Activated B cell treated with CpG ODN at 0.5 μM for 24 hours (primary cell): ENCODE measurements at regions not wholly inside any gene's neighbourhood (a gene's known extent, or its start where the extent isn't known, plus 50 kb on each side); places are given as distances from the start of the nearest gene placed in this dataset.

Source experiments
- ATAC-seq: fragments of 200-7000 bp; cut with Tn5 transposase; one replicate; pipeline ENCODE4 v1.10.0; 2021; ENCODE audit warnings: low read depth, mild to moderate bottlenecking, moderate library complexity
- CTCF ChIA-PET: fragments of 350-600 bp; sonication (Branson Sonifier 250); formaldehyde crosslinking; loops from one replicate; lab custom pipeline; 2021; ENCODE audit warnings: antibody characterized with exemption; lab: Charles Lee
- POLR2A ChIA-PET: fragments of 350-600 bp; sonication (Branson Sonifier 250); formaldehyde crosslinking; loops from one replicate; lab custom pipeline; 2021; ENCODE audit warnings: antibody characterized with exemption; lab: Charles Lee
- DNase-seq: peaks from one replicate; pipeline ENCODE4 v3.0.0; 2022
- H3K27ac Mint-ChIP-seq: one replicate; pipeline ENCODE4 v1.8.0; 2020; ENCODE audit warnings: mixed read lengths
- H3K27me3 Mint-ChIP-seq: one replicate; pipeline ENCODE4 v1.8.0; 2021; ENCODE audit warnings: mixed read lengths
- H3K36me3 Mint-ChIP-seq: one replicate; pipeline ENCODE4 v1.8.0; 2021; ENCODE audit warnings: low read depth, mixed read lengths
- H3K4me1 Mint-ChIP-seq: one replicate; pipeline ENCODE4 v1.8.0; 2021; ENCODE audit warnings: mixed read lengths
- H3K4me3 Mint-ChIP-seq: one replicate; pipeline ENCODE4 v1.8.0; 2020; ENCODE audit warnings: mild to moderate bottlenecking, mixed read lengths
- H3K9me3 Mint-ChIP-seq: one replicate; pipeline ENCODE4 v1.8.0; 2020; ENCODE audit warnings: mixed read lengths
- intact Hi-C: fragments of 100-400 bp; cut with micrococcal nuclease; formaldehyde crosslinking; loops from one replicate; pipeline ENCODE4 v1.15.1; 2024
- TF ChIP-seq, protein P1 (sequence below): fragments of 200-600 bp; IDR thresholded peaks from one replicate; pipeline ENCODE4 v1.8.0; 2022; ENCODE audit warnings: antibody characterized with exemption, mild to moderate bottlenecking

DNA sequence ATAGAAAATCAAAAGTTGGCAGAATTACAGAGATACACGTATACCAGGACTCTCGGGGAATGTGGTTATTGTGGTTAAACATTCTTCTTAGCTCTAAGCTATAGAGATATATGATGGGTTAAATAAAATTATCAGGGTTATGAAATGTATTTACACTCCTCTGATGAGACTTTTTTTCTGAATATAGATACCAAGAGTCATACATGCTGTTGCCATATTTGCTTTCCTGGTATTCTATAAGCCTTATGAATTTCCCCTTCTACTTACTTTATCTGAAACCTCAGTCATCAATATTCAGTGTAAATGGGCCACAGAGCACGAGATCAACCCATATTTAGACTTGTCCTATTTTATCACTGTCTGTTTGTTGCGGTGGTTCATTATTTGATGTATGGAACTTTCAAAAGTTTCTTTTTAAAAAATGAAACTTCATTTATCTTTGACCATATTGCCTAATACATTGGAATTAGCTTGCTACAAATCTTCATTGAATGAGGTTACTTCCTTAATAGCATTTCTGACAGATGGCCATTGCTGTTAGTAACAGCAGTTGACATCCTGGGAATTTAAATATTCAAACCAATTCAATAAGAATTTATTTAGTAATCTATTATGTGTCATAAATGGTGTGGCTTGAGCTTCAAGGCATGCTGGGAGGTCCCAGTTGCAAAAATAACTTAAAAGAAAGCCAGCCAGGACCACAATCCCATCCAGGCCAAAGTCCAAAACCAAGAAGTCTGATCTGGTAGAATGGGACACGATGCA lies 393.5 kb downstream of the PCNX1 start:
- ATAC-seq (no peak), DNase-seq (no peak)
- H3K27me3 Mint-ChIP-seq = no peaks in the 10 kb centered on the region
- H3K4me3 Mint-ChIP-seq = no peak overlapping the region
- H3K9me3 Mint-ChIP-seq = peaks cover 10% of the 10 kb centered on the region
- intact Hi-C loops = no loop called here
- peaks cover 6% of the 10 kb centered on the region for H3K36me3 Mint-ChIP-seq
- TF ChIP-seq, protein P1, sequence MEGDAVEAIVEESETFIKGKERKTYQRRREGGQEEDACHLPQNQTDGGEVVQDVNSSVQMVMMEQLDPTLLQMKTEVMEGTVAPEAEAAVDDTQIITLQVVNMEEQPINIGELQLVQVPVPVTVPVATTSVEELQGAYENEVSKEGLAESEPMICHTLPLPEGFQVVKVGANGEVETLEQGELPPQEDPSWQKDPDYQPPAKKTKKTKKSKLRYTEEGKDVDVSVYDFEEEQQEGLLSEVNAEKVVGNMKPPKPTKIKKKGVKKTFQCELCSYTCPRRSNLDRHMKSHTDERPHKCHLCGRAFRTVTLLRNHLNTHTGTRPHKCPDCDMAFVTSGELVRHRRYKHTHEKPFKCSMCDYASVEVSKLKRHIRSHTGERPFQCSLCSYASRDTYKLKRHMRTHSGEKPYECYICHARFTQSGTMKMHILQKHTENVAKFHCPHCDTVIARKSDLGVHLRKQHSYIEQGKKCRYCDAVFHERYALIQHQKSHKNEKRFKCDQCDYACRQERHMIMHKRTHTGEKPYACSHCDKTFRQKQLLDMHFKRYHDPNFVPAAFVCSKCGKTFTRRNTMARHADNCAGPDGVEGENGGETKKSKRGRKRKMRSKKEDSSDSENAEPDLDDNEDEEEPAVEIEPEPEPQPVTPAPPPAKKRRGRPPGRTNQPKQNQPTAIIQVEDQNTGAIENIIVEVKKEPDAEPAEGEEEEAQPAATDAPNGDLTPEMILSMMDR = no peak
- H3K4me1 Mint-ChIP-seq = no peaks in the 10 kb centered on the region
- ChIA-PET POLR2A (no interaction called here), CTCF (no interaction called here)
- H3K27ac Mint-ChIP-seq = no peak overlapping the region

DNA sequence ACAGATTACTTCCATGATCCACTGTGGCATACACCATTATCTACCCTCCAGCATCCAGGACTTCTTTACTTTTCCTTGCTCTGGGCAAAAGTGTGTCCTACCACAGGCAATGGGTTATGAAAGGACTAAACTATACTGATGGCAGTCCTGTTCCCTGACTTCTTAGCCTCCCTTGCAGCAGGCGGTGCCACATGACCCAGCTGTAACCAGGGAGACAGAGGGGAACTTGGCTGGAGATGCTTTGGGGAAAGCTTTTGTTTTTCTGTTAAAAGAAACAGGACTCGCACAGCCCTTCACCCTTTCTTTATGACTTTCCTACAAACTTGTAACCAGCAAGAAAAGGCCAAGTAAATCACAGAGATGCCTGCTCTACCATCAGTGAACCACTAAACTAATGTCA lies 394.4 kb downstream of the PCNX1 start:
- Mint-ChIP-seq H3K9me3 (peaks cover 10% of the 10 kb centered on the region), H3K4me1 (no peaks in the 10 kb centered on the region), H3K4me3 (no peak overlapping the region), H3K27me3 (no peaks in the 10 kb centered on the region), H3K36me3 (peaks cover 7% of the 10 kb centered on the region), H3K27ac (no peak overlapping the region)
- POLR2A ChIA-PET = no interaction called here
- no peak for DNase-seq
- TF ChIP-seq, protein P1 = no peak
- no peak for ATAC-seq
- CTCF ChIA-PET = no interaction called here
- intact Hi-C loops = no loop called here

DNA sequence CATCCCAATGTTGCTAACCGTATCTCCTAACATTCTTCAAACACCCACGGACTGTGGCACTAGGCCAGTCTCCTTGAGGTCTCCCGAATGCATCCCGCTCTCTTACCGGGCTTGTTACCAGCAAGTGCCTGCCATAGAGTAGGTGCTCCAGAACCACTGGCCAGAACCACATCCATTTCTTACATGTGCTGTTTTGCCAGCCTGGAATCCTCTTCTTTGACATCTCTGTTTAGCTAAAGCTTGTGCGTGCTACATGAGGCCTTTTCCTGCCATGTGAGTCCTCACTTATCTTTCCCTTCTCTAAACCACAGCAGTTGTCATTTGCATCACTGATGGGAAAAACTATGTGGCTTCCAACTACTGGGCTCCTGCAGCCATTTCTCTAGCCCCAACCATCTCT lies 397.4 kb downstream of the PCNX1 start:
- POLR2A ChIA-PET = interaction anchor here (0.6 kb wide), 1 partner anchor 161 kb away, joined by 3 read pairs; no protein-coding TSS in a partner anchor
- H3K4me3 Mint-ChIP-seq = no peak overlapping the region
- peaks cover 10% of the 10 kb centered on the region for H3K9me3 Mint-ChIP-seq
- H3K27ac Mint-ChIP-seq = no peak overlapping the region
- TF ChIP-seq, protein P1 = no peak
- ATAC-seq (no peak), DNase-seq (no peak)
- CTCF ChIA-PET = no interaction called here
- H3K4me1 Mint-ChIP-seq = no peaks in the 10 kb centered on the region
- H3K36me3 Mint-ChIP-seq = peaks cover 7% of the 10 kb centered on the region
- H3K27me3 Mint-ChIP-seq = peaks cover 2% of the 10 kb centered on the region
- intact Hi-C loops = no loop called here

DNA sequence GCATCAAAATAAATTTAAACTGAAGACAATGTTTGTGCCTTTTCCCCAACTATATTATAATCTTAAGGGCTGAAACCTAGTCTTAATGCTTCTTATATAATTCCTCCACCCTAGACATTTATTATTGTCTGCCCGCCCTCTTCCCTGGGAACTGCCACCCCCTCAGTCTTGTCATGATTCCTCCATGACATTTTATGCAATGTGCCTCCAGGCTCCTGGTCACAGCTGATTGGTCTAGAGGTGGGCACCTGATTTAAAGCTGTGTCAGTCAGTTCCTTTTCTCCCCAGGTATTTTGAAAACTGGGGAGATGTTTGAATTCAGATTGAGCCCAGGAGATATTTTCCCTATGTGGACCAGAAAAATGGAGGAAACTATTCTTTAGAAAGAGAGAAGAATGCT lies 401.4 kb downstream of the PCNX1 start:
- H3K27ac Mint-ChIP-seq = no peak overlapping the region
- DNase-seq = no peak
- CTCF ChIA-PET = no interaction called here
- POLR2A ChIA-PET = no interaction called here
- H3K4me1 Mint-ChIP-seq = peaks cover 12% of the 10 kb centered on the region
- H3K36me3 Mint-ChIP-seq = peaks cover 7% of the 10 kb centered on the region
- intact Hi-C loops = no loop called here
- H3K4me3 Mint-ChIP-seq = no peak overlapping the region
- no peak for ATAC-seq
- peaks cover 10% of the 10 kb centered on the region for H3K27me3 Mint-ChIP-seq
- peaks cover 14% of the 10 kb centered on the region for H3K9me3 Mint-ChIP-seq
- TF ChIP-seq, protein P1 = no peak

DNA sequence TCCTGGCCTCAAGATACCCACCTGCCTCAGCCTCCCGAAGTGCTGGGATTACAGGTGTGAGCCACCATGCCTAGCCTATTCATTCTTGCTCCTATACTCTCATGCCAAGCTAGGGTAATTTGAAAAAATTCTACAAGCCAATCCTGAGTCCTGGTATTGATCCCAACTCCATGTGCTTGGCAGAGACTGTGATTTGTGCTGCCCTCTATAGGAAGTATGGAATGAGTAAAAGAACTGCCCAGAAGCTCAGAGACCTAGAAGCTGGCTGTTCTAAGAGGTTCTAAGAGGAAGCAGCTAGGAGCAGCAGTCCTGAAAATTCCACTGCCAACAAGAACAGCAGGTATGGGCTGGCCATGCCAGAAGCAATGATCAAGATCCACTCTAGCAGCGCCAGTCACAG lies 402.5 kb downstream of the PCNX1 start:
- ATAC-seq = no peak
- Mint-ChIP-seq H3K27ac (no peak overlapping the region), H3K36me3 (peaks cover 4% of the 10 kb centered on the region), H3K9me3 (peaks cover 11% of the 10 kb centered on the region), H3K4me3 (no peak overlapping the region), H3K4me1 (peaks cover 12% of the 10 kb centered on the region), H3K27me3 (peaks cover 10% of the 10 kb centered on the region)
- POLR2A ChIA-PET = interaction anchor here (1.0 kb wide), 1 partner anchor 13 kb away, joined by 4 read pairs; no protein-coding TSS in a partner anchor
- no peak for DNase-seq
- CTCF ChIA-PET = no interaction called here
- TF ChIP-seq, protein P1 = no peak
- intact Hi-C loops = no loop called here
